ENCODE measurements at regions not wholly inside any gene's neighbourhood (a gene's known extent, or its start where the extent isn't known, plus 50 kb on each side); places are given as distances from the start of the nearest gene placed in this dataset.

GRCh38 chr12:92340441-92341064 is 194.9 kb upstream of the BTG1 start:
- DNase-seq, result no peak

- no peak for DNase-seq
Observed at GRCh38 chr12:92340003-92340402, 194.4 kb upstream of the BTG1 start.

- DNase-seq, result no peak
Observed at GRCh38 chr12:92339198-92339821, 193.7 kb upstream of the BTG1 start.

GRCh38 chr12:92338671-92339070 is 193.0 kb upstream of the BTG1 start:
- no peak for DNase-seq

GRCh38 chr12:92338102-92338501 is 192.5 kb upstream of the BTG1 start:
- DNase-seq, result no peak

- DNase-seq, result no peak
Observed at GRCh38 chr12:92337128-92337527, 191.5 kb upstream of the BTG1 start.

GRCh38 chr12:92336641-92337040 is 191.0 kb upstream of the BTG1 start:
- no peak for DNase-seq

- DNase-seq, result no peak
Observed at GRCh38 chr12:92335831-92336230, 190.2 kb upstream of the BTG1 start.

- DNase-seq, result no peak
Observed at GRCh38 chr12:92334552-92334951, 188.9 kb upstream of the BTG1 start.

GRCh38 chr12:92332552-92332951 is 186.9 kb upstream of the BTG1 start:
- no peak for DNase-seq

- no peak for DNase-seq
Observed at GRCh38 chr12:92331383-92331782, 185.7 kb upstream of the BTG1 start.

- no peak for DNase-seq
Observed at GRCh38 chr12:92330654-92331053, 185.0 kb upstream of the BTG1 start.

GRCh38 chr12:92326877-92327276 is 181.2 kb upstream of the BTG1 start:
- DNase-seq, result no peak

- no peak for DNase-seq
Observed at GRCh38 chr12:92324849-92325500, 179.3 kb upstream of the BTG1 start.

- DNase-seq, result no peak
Observed at GRCh38 chr12:92312463-92312964, 166.9 kb upstream of the BTG1 start.

GRCh38 chr12:92304371-92305055 is 158.9 kb upstream of the BTG1 start:
- DNase-seq, result no peak

GRCh38 chr12:92302041-92302829 is 156.6 kb upstream of the BTG1 start:
- no peak for DNase-seq

GRCh38 chr12:92301356-92301755 is 155.7 kb upstream of the BTG1 start:
- DNase-seq, result no peak

- no peak for DNase-seq
Observed at GRCh38 chr12:92300777-92301176, 155.1 kb upstream of the BTG1 start.

- no peak for DNase-seq
Observed at GRCh38 chr12:92299744-92300143, 154.1 kb upstream of the BTG1 start.

- no peak for DNase-seq
Observed at GRCh38 chr12:92299344-92299743, 153.7 kb upstream of the BTG1 start.

- peak; percentile 35 for DNase-seq
Observed at GRCh38 chr12:92297932-92298696, 152.5 kb upstream of the BTG1 start.

Measured in activated CD4-positive, alpha-beta T cell treated with anti-CD3 and anti-CD28 coated beads, Interleukin-2, Interleukin-6, amounts not matched to agents 100 ng/mL and 50 ng/mL, durations not matched to agents 16 hours and 8 hours (primary cell).